GM18507 (cell line): ENCODE measurements at regions not wholly inside any gene's neighbourhood (a gene's known extent, or its start where the extent isn't known, plus 50 kb on each side); places are given as distances from the start of the nearest gene placed in this dataset.

ENCODE experiments used
- DNase-seq: peaks from one replicate; pipeline ENCODE4 v3.0.0; 2011; ENCODE audit warnings: low read depth; ENCODE audit not compliant: insufficient read length; ENCODE audit errors: extremely low spot score
- FAIRE-seq: peaks from 2 replicates; lab custom pipeline; 2011; peaks lifted over from hg19 to GRCh38; lab: Jason Lieb, UNC

- DNase-seq (no peak), FAIRE-seq (no peak)
These were observed 51.9 kb upstream of the CTBP2 start for GRCh38 chr10:125212150-125212809.
